Sigmoid colon (tissue), 6 donors: ENCODE measurements at regions not wholly inside any gene's neighbourhood (a gene's known extent, or its start where the extent isn't known, plus 50 kb on each side); places are given as distances from the start of the nearest gene placed in this dataset.
A peak's percentile ranks its signal among the peaks of the same experiment; 100 is the strongest.

Experiments
- DNase-seq: peaks from one replicate; pipeline ENCODE4 v3.0.0-alpha.2; 2019
- H3K27ac ChIP-seq, 4 donors: fragments of 200-600 bp; sonication (generic); one replicate each; pipeline ENCODE4 v1.5.1; 2016 to 2019; ENCODE audit warnings: mild to moderate bottlenecking in 1 of 4
- H3K27me3 ChIP-seq, 3 donors: fragments of 200-600 bp; sonication (generic); one replicate each; pipeline ENCODE4 v1.5.1; 2019; ENCODE audit warnings: mild to moderate bottlenecking in 1 of 3
- H3K36me3 ChIP-seq, 4 donors: fragments of 200-600 bp; sonication (generic); one replicate each; pipeline ENCODE4 v1.5.1; 2016 to 2019
- H3K4me1 ChIP-seq, 4 donors: fragments of 200-600 bp; sonication (generic); one replicate each; pipeline ENCODE4 v1.5.1; 2017 to 2019
- H3K4me3 ChIP-seq, 4 donors: fragments of 200-600 bp; sonication (generic); one replicate each; pipeline ENCODE4 v1.5.1; 2017 to 2019; ENCODE audit warnings: mild to moderate bottlenecking in 2 of 4, moderate library complexity in 1 of 4
- H3K9me3 ChIP-seq, 4 donors: fragments of 200-600 bp in 3 of 4; sonication (generic) in 3 of 4; one replicate each; pipeline versions ENCODE4 v1.5.1 to v1.6.1; 2013 to 2019
- EP300 ChIP-seq, 4 donors: sonication (generic); formaldehyde crosslinking; IDR thresholded peaks; one replicate each; pipeline ENCODE4 v1.6.1; 2017; ENCODE audit warnings: antibody characterized with exemption in 4 of 4
- POLR2A ChIP-seq, 2 donors: fragments of 450-650 bp; IDR thresholded peaks; one replicate each; pipeline ENCODE4 v1.6.1; 2016; ENCODE audit warnings: antibody characterized with exemption in 2 of 2, mild to moderate bottlenecking in 2 of 2, moderate library complexity in 2 of 2
- POLR2AphosphoS5 ChIP-seq, 4 donors: sonication (generic); formaldehyde crosslinking; IDR thresholded peaks; one replicate each; pipeline ENCODE4 v1.6.1; 2017; ENCODE audit warnings: antibody characterized with exemption in 4 of 4
- WGBS, 2 donors: extraction: QIAGEN DNeasy Blood & Tissue Kit; methylation state at CpG; one replicate each; pipeline ENCODE4 v1.1.7; 2013; 5-methylcytosine and 5-hydroxymethylcytosine counted together
- intact Hi-C: fragments of 100-400 bp; cut with DNase I; formaldehyde crosslinking; loops from one replicate; pipeline ENCODE4 v1.15.1; 2023
- TF ChIP-seq, protein P1 (sequence below), 4 experiments: fragments of 450-650 bp in 3 of 4; fragments of 200-600 bp in 1 of 4; IDR thresholded peaks; one replicate each; pipeline ENCODE4 v1.5.1; 2016 to 2019; ENCODE audit warnings: antibody characterized with exemption in 4 of 4, mild to moderate bottlenecking in 3 of 4, moderate library complexity in 2 of 4
- donor health status: healthy with polysubstance abuse.
- donor health status: healthy.

DNA sequence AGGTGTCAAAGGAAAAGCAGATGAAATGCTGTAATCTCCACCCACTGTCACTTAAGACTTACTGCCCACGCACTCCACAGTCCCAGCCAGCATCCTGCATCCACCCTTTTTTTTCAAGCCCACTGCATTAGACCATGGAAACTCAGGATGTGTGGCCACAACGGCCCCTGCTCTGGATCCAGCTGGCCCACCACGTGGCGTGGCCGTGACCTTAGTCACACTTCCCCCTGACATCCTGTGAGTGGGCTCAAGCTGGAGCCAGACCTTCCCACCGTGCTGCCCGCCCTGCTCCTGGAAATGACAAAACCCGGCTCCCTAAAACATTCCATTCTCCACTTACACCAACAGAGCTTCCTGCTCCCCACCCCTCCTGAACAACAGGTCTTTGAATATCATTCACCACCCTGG, 588.3 kb upstream of the DIPK2B start:
- TF ChIP-seq POLR2A (IDR thresholded peaks at IDR 0.05) (no peak), POLR2AphosphoS5 (IDR thresholded peaks at IDR 0.05) (no peak), EP300 (IDR thresholded peaks at IDR 0.05) (no peak)
- TF ChIP-seq, protein P1, sequence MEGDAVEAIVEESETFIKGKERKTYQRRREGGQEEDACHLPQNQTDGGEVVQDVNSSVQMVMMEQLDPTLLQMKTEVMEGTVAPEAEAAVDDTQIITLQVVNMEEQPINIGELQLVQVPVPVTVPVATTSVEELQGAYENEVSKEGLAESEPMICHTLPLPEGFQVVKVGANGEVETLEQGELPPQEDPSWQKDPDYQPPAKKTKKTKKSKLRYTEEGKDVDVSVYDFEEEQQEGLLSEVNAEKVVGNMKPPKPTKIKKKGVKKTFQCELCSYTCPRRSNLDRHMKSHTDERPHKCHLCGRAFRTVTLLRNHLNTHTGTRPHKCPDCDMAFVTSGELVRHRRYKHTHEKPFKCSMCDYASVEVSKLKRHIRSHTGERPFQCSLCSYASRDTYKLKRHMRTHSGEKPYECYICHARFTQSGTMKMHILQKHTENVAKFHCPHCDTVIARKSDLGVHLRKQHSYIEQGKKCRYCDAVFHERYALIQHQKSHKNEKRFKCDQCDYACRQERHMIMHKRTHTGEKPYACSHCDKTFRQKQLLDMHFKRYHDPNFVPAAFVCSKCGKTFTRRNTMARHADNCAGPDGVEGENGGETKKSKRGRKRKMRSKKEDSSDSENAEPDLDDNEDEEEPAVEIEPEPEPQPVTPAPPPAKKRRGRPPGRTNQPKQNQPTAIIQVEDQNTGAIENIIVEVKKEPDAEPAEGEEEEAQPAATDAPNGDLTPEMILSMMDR (IDR thresholded peaks at IDR 0.05): no peak
- DNase-seq: peak; percentile 67

DNA sequence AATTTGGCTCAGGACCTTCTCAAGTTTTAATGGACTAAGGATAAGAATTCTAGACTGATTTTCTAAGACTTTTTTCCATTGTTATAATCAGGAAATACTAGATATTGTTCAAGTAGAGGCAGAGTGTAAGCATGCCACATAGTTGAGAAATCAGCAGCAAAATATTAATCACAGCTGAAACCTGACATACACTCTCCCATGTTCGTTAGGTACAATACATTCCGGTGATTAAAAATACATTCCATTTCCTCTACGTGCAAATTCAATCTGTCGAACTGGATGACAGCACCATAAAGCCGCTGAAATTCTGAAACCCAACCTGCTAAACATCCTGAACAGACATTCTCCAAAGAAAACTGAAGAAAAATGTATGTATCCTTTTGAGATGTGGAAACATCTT, 587.6 kb upstream of the DIPK2B start:
- intact Hi-C loops: no loop called here
- Histone ChIP-seq H3K36me3 (no peaks in the 10 kb centered on the region), H3K27me3 (no peaks in the 10 kb centered on the region), H3K27ac (no peak overlapping the region), H3K9me3 (no peaks in the 10 kb centered on the region), H3K4me3 (no peak overlapping the region), H3K4me1 (no peaks in the 10 kb centered on the region)
- DNase-seq: no peak
- WGBS, 2 donors: 73 to 74% methylated on average over 5 of the region's 5 CpGs
- TF ChIP-seq EP300 (IDR thresholded peaks at IDR 0.05) (no peak), POLR2AphosphoS5 (IDR thresholded peaks at IDR 0.05) (no peak), POLR2A (IDR thresholded peaks at IDR 0.05) (no peak)
- TF ChIP-seq, protein P1 (IDR thresholded peaks at IDR 0.05): no peak

More for the DNA sequence above, 588.3 kb upstream of the DIPK2B start:
- 49 to 74% methylated on average over 8 of the region's 8 CpGs for WGBS, 2 donors
- intact Hi-C loops: no loop called here
- Histone ChIP-seq H3K9me3 (no peaks in the 10 kb centered on the region), H3K36me3 (no peaks in the 10 kb centered on the region), H3K27ac (no peak overlapping the region), H3K4me1 (no peaks in the 10 kb centered on the region), H3K27me3 (no peaks in the 10 kb centered on the region), H3K4me3 (no peak overlapping the region)

DNA sequence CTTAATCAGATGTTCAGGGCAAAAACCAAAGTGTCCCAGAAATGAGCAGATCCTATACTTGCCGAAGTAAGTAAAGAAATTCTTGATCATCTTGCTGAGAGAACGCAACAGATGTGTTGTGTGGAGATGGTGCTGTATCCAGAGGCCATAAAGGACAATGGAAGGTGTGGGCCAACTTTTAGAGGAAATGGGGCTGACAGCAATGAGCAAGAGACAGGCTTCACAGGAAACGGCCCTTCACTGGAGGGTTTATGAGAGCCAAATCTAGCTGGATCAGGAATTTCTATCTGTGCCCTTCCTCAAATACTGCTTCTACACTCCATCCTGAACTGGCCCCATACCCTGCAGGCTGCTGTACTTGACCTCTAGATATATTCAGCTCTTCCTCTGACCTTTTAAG, 583.9 kb upstream of the DIPK2B start:
- Histone ChIP-seq H3K36me3 (no peaks in the 10 kb centered on the region), H3K27me3 (no peaks in the 10 kb centered on the region), H3K9me3 (no peaks in the 10 kb centered on the region), H3K27ac (no peak overlapping the region), H3K4me3 (no peak overlapping the region), H3K4me1 (no peaks in the 10 kb centered on the region)
- intact Hi-C loops: no loop called here
- WGBS, 2 donors: 75 to 86% methylated on average over 3 of the region's 3 CpGs
- TF ChIP-seq POLR2AphosphoS5 (IDR thresholded peaks at IDR 0.05) (no peak), POLR2A (IDR thresholded peaks at IDR 0.05) (no peak), EP300 (IDR thresholded peaks at IDR 0.05) (no peak)
- TF ChIP-seq, protein P1 (IDR thresholded peaks at IDR 0.05): no peak
- no peak for DNase-seq

DNA sequence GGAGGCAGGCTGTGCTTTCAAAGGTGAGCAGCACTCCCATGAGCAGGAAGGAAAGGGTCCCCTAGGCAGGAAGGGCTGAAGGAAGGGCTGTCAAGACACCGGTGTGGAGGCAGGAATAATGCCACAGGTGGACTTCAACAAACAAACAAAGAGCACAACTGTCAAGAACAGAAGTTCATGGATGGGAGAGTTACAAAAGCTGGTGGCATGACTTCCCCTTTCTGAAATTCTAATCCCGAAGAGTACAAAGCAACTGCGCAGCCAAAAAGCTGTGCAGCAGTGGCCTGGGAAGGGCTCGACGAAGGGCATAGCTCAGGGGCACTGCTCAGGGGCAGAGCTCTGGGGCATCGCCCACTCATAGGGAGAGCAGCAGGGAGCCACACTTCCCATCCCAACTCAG, 582.3 kb upstream of the DIPK2B start:
- Histone ChIP-seq H3K9me3 (no peaks in the 10 kb centered on the region), H3K27me3 (no peaks in the 10 kb centered on the region), H3K4me1 (no peaks in the 10 kb centered on the region), H3K27ac (no peak overlapping the region), H3K4me3 (no peak overlapping the region), H3K36me3 (no peaks in the 10 kb centered on the region)
- DNase-seq: no peak
- no peak for TF ChIP-seq POLR2A (IDR thresholded peaks at IDR 0.05)
- TF ChIP-seq POLR2AphosphoS5 (IDR thresholded peaks at IDR 0.05): no peak
- TF ChIP-seq, protein P1 (IDR thresholded peaks at IDR 0.05): no peak
- TF ChIP-seq EP300 (IDR thresholded peaks at IDR 0.05): no peak
- WGBS, 2 donors: 70 to 82% methylated on average over 6 of the region's 6 CpGs
- intact Hi-C loops: no loop called here

DNA sequence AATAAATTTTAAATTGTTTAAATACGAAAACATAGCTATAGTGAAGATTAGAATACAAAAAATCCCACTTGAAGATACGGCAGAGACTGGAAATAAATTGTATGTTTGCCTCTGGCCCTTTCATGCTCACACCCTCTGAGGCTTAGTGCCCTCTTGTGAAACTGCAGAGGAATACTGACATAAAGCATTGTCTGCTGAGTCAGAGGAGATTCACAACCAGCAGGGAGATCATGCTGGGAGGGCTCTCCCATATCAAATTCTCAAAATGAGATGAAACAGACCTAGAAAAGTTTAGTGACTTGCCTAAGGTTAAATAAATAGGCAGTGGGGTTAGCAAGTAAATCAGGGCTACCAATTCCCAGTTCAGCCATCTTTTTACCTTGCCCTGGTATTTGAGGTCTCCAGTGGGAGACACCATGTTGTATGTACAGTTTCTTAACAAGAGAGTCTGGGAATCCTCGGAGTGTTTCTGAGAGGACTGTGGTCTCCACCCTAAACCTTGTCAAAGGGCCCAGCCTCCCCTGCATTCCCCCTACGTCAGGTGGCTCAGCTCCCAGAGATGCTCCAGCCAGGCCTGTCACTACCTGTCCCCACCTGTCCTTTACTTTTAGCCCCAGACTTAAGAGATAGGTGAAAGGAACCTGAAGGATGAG, 581.4 kb upstream of the DIPK2B start:
- Histone ChIP-seq H3K27me3 (no peaks in the 10 kb centered on the region), H3K36me3 (no peaks in the 10 kb centered on the region), H3K4me1 (no peaks in the 10 kb centered on the region), H3K9me3 (no peaks in the 10 kb centered on the region), H3K4me3 (no peak overlapping the region), H3K27ac (no peak overlapping the region)
- DNase-seq: no peak
- 60 to 64% methylated on average over 4 of the region's 4 CpGs for WGBS, 2 donors
- TF ChIP-seq, protein P1 (IDR thresholded peaks at IDR 0.05): peak in 1 of 4 experiments; percentile 26
- no peak for TF ChIP-seq POLR2AphosphoS5 (IDR thresholded peaks at IDR 0.05)
- intact Hi-C loops: no loop called here
